HG02870 (cell line): ENCODE measurements at regions not wholly inside any gene's neighbourhood (a gene's known extent, or its start where the extent isn't known, plus 50 kb on each side); places are given as distances from the start of the nearest gene placed in this dataset.

Experiments
- ATAC-seq: cut with Tn5 transposase; IDR thresholded peaks from one replicate; pipeline ENCODE4 v1.9.1; 2021; ENCODE audit warnings: mild to moderate bottlenecking, moderate library complexity; ENCODE audit not compliant: unreplicated experiment

DNA sequence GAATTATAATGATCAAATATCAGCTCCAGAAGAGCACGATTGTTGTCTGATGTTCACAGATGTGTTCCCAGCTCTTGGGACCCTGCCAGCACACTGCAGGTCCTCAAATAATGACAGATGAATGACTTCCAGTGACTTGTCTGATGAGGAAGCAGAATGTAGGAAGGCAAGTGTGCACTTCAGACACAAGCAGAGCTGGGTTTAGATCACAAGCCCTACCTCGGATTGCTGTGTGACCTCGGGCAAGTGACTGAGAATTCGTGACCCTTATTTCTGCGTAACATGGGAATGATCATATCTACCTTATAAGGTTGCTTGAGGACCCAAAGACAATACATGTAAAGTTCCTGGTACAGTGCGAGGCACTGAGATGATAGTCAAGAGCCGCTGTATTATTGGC is 182.2 kb downstream of the ABCC12 start:
- no peak for ATAC-seq

DNA sequence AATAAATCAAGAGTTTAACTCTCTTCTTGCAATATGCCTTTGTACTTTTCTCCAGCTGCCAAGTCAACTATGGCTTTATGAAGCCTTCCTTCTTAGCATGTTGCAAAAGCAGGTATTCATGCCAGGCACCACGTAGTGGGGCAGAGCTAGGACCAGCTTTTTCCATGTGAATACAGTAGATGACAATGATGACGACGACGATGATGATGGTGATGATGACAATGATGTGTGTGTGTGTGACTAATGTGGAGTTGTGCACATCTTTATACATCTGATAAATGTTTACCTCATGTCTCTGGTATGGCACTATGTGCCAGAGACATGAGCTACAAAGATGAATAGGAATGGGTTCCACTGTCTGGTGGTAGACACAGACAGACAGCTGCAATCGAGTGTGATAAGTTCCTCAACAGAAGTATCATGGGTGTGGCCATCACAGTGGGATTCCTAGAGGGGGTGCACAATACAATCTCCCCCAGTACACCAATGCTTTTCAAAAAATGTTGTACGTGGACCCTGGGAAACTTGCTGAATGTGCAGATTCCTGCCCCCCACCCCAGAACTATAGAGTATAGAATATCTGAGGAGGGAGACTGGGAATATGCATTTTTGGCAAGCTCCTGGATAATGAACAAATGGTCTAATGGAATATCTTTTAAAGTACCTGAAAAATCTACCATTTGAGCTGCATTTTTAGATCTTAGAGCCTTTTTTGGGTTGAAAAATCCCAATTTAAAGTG is 183.4 kb downstream of the ABCC12 start:
- no peak for ATAC-seq

- ATAC-seq = no peak
These were observed 184.6 kb downstream of the ABCC12 start for GRCh38 chr16:47971225-47971624.

DNA sequence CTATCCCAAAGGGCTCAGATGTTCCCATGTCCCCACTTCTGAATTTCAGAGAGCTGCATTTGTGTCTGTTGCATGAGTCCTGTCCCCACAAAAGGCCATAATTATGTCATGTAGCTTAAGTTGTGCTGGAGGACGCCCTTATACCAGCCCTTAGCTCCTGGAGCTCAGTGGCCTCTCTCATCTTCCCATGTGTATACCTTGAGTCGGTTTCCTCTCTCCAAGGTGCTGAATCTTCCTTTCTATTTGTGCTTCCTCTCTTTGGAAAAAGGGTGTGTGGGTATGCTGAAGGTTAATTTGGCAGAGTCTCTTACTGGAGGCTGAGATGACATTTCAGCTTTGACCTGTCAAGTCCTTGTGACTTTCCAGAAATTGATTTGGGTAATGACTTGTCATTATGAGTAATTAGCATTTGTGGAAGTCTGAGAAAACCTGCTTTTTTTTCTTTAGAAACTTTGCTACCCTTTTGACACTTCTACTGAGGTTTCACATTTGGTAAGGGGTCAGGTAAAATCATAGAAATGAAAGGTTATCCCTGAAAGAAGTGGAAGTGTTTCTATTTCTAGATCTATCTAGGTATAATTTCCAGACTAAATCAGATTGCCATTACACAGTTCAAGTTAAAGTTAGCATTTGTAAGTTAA is 185.4 kb downstream of the ABCC12 start:
- no peak for ATAC-seq

GRCh38 chr16:47967374-47967773 is 188.4 kb downstream of the ABCC12 start:
- ATAC-seq = no peak

DNA sequence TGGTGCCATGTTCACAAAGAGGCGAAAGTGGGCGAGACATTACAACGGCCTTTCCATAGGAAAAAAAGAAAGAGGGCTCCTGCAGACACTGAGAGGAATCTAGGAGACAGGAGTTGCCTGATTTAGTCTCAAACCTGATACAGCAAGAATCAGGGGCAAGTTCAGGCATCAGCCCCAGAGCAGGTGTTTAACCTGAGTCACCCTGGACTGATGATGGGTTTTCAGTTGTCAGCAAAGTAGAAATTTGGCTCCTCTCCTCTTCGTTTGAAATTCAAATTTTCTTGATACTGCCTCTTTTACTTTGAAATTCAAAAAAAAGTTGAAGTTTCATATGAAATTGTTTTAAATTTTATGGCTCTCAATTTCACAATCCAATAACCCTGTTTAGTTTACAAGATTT is 189.5 kb downstream of the ABCC12 start:
- ATAC-seq = no peak

GRCh38 chr16:47965439-47965838 is 190.4 kb downstream of the ABCC12 start:
- no peak for ATAC-seq

DNA sequence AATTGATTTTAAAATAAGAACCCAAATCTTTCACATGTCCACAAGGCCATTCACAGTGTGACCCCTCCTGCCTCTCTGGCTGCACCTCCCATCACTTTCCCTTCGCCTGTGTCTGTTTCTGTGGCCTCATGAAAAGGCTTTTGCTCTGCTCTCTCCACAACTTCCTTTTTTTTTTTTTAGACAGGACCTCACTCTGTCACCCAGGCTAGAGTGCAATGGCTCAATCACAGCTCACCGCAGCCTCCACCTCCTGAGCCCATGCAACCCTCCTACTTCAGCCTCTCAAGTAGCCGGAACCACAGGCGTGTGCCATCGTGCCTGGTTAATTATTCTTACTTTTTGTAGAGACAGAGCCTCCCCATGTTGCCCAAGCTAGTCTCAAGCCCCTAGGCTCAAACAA is 197.1 kb downstream of the ABCC12 start:
- ATAC-seq = no peak

DNA sequence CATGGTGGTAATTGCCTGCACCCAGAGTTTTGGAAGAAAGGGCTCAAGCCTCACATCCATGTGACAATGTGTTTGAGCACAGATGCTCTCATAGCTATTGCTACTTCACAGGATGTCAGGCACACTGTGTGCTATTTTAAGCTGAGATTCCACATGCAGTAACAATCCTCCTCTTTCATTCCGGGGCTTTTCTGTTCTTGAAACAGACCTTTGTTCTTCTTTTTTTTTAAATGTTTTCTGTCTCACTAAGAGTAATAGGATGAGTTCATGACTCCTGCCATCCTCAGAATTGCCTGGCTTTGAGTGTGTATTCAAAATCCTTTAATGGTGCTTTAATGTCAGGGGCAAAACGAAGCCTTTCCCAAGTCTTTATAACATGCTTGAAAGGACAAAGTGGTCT is 198.9 kb downstream of the ABCC12 start:
- ATAC-seq = no peak

GRCh38 chr16:47949714-47950113 is 206.1 kb downstream of the ABCC12 start:
- ATAC-seq = no peak

DNA sequence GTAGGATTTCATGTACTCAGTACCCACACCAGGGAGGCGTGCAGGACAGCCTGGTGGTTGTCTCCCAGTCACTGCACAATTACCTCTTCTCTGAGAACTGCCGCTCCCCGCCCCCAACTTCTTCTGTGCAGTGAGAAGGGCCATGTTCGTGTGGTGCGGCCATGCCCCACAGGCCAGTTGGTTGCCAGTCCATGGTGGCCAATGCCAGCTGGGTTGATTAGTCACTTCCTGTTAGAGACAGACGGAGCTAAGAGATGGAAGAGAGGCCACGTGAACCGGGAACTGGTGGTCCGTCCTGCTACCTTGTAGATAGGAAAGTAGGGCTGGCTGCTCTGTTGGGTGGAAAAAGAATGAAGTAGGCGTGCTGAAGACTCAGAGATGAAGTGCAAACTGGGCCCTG is 206.5 kb downstream of the ABCC12 start:
- no peak for ATAC-seq

DNA sequence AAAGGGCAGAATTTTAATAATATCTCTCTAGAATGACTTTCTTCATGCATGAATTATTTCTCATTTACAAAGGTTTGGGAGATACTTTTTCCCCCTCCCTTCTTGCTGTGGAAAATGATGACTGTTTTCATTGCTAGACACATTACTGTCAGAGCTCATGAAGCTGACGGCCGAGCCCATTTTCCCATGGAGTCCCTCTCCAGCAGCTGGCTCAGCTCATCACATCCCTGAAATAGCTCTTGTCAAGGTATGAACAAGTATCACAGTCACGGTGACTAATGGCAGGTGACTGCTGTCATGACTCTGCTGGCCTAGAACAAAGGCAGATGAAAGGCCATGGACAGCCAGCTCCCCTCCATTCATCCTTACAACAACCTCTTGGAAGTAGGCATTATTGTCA is 208.1 kb downstream of the ABCC12 start:
- no peak for ATAC-seq

DNA sequence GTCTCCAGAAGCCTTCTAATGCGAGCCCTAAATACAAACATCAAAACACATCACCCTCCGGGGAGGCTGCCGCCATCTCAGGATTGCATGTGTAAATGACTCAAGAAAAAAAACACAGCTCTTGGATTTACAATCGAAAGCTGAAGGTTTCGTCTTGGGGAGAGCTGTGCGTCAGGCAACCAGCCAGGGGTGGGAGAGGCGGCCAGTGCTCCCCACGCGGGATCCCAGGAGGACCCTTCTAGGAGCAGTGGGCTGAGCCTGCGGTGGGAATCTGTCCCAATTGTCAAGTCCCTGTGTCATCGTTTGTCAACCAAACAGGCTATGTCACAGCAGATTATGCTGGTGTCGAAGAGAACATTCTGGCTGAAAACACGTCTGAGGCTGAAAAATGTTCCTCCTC is 209.7 kb downstream of the ABCC12 start:
- no peak for ATAC-seq

DNA sequence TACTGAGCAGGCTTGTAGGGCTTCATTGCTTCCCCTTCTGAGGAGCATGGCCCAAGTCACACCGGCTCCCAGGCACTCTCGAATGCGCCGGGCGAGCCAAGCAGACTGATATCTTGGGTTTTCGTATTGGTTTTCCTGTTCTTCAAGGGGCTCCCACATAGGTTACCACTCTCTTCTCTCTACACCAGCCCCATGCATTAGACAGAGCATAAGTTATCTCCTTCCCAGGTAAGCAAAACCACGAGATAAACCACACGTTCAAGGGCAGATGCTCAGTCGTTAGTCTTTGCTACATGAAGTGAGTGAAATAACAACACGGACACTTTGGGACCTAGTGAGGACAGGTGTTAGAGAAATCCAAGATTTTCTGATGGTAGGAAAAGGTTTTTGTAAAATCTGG is 211.2 kb downstream of the ABCC12 start:
- ATAC-seq = no peak

DNA sequence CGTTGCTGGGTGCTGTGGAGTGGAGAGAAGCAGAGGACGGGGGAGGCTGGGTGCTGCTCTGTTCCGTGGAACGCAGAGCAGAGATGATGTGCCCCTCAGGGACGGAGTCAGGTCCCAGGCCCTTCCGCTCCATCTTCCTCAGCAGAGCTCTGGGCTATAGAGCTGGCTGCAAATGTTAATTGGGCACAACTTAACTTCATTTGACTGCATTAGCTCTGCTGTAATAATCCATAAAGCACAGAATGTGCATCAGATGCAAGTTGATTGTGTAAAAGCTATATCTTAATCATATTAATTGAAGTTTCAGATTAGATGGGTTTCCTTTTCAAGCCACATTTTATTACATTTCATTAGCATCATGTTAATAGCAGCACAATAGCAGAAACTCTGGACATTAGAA is 212.6 kb downstream of the ABCC12 start:
- ATAC-seq = no peak

DNA sequence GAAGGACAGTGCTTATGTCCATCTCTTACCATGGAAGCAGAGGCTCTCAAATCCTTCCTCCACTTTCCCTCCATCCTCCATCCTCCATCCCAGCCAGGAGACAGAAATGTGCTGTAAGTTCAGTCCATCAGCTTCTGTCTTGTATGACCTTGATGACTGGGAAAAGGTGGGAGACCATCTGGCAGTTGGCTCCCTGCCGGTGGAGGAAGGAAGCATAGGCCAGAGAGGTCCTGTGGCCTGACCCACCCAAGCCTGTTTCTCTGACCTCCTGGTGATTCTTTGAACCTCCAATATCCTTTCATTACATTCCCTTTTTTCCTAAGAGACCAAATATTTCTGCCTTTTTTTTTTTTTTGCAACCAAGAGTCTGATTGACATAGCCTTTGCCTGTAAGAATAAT is 215.3 kb downstream of the ABCC12 start:
- no peak for ATAC-seq

DNA sequence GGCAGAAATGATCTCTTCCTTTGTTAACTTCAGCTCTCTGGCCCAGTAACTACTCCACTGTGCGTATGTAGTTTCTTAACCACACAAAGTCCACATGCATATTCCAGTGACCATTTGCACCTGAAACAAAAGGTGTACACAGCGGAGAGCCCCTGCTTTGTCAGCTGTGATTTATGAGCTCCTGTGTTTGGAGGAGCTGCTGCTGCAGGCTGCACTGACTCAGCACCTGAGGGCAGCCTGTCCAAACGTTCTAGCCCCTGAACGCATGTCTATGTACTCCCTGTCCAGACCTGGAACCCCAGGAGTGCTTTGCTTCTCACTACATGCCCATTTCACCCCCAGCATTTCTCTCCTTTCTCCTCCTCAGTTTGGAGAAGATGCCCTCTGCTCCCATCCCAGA is 216.1 kb downstream of the ABCC12 start:
- ATAC-seq = no peak

DNA sequence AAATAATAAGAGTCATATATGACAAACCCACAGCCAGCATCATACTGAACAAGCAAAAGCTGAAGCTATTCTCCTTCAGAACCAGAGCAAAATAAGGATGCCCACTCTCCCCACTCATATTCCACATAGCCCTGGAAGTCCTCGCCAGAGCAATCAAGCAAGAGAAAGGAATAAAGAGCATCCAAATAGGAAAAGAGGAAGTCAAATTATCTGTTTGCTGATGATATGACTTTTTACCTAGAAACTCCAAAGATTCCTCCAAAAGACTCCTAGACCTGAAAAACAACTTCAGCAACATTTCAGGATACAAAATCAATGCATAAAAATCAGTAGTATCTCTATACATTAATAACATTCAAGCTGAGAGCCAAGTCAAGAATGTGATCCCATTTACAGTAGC is 217.5 kb downstream of the ABCC12 start:
- no peak for ATAC-seq

DNA sequence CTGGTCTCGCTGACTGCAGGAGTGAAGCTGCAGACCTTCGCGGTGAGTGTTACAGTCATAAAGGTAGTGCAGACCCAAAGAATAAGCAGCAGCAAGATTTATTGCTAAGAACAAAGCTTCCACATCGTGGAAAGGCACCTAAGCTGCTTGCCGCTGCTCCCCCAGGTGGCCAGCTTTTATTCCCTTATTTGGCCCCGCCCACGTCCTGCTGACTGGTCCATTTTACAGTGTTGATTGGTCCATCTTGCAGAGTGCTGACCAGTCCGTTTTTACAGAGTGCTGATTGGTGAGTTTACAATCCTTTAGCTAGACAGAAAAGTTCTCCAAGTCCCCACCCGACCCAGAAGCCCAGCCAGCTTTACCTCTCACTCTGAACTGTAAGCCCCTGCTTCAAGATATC is 227.8 kb downstream of the ABCC12 start:
- ATAC-seq = no peak

DNA sequence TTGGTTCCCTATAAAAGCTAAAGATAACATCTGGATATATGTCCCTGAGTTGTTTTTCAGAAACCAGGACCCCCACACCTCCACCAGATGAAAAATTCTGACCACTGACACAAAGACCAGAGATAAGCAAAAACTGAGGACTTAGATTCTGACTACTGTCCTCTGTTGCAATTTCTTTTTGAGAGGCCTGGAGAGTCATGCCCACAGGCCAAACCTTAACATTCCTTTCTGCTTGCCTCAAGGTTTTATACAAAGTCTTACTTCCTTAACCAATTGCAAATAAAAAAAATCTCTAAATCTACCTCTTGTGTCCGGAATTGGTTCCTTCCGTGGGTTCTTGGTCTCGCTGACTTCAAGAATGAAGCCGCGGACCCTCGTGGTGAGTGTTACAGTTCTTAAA is 228.5 kb downstream of the ABCC12 start:
- no peak for ATAC-seq

DNA sequence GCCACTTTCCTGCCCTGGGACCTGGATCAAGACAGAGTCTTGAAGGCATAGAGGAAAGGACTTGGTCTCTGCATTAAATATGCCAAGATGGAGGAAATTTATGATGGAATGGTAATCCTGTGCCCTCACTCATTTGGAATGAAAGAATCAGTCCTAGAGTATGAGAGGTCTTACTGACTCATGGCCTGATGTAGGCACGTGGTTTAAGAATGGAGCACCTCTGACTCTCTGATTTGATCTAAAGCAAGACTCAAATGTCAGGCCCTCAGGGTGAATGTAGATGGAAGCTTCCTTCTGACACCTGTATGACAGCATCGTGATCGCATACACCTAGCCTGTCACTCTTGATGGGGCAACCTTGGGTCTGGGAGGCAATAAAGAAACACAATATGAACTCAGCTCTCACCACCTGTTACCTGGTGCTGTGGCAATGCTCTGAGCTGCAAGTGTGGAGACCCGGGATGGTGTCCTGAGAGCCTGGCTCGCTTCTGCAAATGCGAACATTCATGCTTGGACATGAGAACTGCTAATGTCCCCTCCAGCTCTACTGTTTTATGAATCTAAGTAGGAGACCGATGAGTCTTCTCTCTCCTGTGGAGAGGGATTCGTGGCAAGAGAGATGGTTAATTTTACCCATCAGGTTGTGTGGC is 229.9 kb downstream of the ABCC12 start:
- no peak for ATAC-seq

DNA sequence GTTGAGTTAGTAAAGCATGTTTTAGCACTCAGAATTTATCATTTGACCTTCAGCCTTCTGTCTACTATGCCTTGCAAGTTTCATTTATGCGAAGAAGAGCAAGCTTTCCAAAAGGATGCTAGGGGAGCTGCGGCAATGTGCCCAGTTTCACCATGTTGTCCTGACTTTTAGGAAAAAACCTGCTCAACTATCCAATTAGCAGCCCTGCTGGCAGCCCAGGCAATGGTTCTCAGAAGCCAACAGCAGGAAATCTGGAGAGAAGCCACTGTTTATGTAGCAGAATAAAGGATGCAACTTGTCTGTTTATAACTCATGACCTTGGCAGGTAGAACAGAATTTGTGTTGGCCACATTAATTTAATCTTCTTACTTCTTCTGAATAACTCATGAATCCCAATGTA is 230.8 kb downstream of the ABCC12 start:
- no peak for ATAC-seq
